DOHH2 (cell line): ENCODE measurements at regions not wholly inside any gene's neighbourhood (a gene's known extent, or its start where the extent isn't known, plus 50 kb on each side); places are given as distances from the start of the nearest gene placed in this dataset.

Experiments used
- EZH2phosphoT487 ChIP-seq: fragments of 200-600 bp; sonication (generic); IDR thresholded peaks from 2 replicates; pipeline ENCODE4 v1.6.1; 2017; ENCODE audit warnings: borderline replicate concordance, mild to moderate bottlenecking, antibody characterized with exemption, low read length, moderate library complexity, mixed read lengths
- TF ChIP-seq, protein P1 (sequence below): fragments of 200-600 bp; sonication (generic); IDR thresholded peaks from one replicate; pipeline ENCODE4 v1.5.1; 2014; ENCODE audit warnings: antibody characterized with exemption, mild to moderate bottlenecking, low read depth, low read length; ENCODE audit not compliant: poor library complexity, severe bottlenecking

DNA sequence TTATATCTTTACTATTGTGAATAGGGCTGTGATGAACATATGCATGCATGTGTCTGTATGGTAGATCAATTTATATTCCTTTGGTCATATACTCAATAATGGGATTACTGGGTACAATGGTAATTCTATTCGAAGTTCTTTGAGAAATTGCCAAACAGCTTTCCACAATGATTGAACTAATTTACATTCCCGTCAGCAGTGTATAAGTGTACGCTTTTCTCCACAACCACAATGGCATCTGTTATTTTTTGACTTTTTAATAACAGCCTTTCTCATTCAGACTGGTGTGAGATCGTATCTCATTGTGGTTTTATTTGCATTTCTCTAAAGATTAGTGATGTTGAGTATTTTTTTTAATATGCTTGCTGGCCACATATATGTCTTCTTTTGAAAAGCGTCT lies 439.4 kb upstream of the KLHL4 start:
- TF ChIP-seq, protein P1, sequence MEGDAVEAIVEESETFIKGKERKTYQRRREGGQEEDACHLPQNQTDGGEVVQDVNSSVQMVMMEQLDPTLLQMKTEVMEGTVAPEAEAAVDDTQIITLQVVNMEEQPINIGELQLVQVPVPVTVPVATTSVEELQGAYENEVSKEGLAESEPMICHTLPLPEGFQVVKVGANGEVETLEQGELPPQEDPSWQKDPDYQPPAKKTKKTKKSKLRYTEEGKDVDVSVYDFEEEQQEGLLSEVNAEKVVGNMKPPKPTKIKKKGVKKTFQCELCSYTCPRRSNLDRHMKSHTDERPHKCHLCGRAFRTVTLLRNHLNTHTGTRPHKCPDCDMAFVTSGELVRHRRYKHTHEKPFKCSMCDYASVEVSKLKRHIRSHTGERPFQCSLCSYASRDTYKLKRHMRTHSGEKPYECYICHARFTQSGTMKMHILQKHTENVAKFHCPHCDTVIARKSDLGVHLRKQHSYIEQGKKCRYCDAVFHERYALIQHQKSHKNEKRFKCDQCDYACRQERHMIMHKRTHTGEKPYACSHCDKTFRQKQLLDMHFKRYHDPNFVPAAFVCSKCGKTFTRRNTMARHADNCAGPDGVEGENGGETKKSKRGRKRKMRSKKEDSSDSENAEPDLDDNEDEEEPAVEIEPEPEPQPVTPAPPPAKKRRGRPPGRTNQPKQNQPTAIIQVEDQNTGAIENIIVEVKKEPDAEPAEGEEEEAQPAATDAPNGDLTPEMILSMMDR = no peak
- TF ChIP-seq EZH2phosphoT487 = no peak
